Muscle of leg (tissue), 3 donors: ENCODE measurements at regions not wholly inside any gene's neighbourhood (a gene's known extent, or its start where the extent isn't known, plus 50 kb on each side); places are given as distances from the start of the nearest gene placed in this dataset.

Source experiments
- DNase-seq: peaks from one replicate; pipeline ENCODE4 v3.0.0; 2013
- H3K27ac ChIP-seq: one replicate; pipeline ENCODE4 v1.5.1; 2013; ENCODE audit warnings: mild to moderate bottlenecking, low read length, control low read depth
- H3K27me3 ChIP-seq: one replicate; pipeline ENCODE4 v1.6.1; 2013; ENCODE audit warnings: low read length; ENCODE audit not compliant: control insufficient read depth, insufficient read depth
- H3K36me3 ChIP-seq: one replicate; pipeline ENCODE4 v1.6.1; 2013; ENCODE audit warnings: low read length; ENCODE audit not compliant: control insufficient read depth, insufficient read depth
- H3K4me1 ChIP-seq: one replicate; pipeline ENCODE4 v1.6.1; 2013; ENCODE audit warnings: low read length; ENCODE audit not compliant: control insufficient read depth, insufficient read depth
- H3K4me3 ChIP-seq: one replicate; pipeline ENCODE4 v1.5.1; 2013; ENCODE audit warnings: low read length, control low read depth
- H3K9me3 ChIP-seq: replicated peaks from 2 replicates; pipeline ENCODE4 v1.6.1; 2013; ENCODE audit warnings: low read depth, low read length; ENCODE audit not compliant: control insufficient read depth
- WGBS: methylation state at CpG from one replicate; pipeline ENCODE4 v1.1.5; 2013; ENCODE audit warnings: missing lambda C conversion rate; ENCODE audit not compliant: insufficient coverage; 5-methylcytosine and 5-hydroxymethylcytosine counted together

GRCh38 chr10:30228417-30229036 is 120.6 kb downstream of the MTPAP start:
- no peak overlapping the region for H3K4me3 ChIP-seq
- no peaks in the 10 kb centered on the region for H3K27me3 ChIP-seq
- H3K36me3 ChIP-seq, result no peaks in the 10 kb centered on the region
- DNase-seq, result no peak
- H3K4me1 ChIP-seq, result peaks cover 2% of the 10 kb centered on the region
- WGBS, result 79% methylated on average over 4 of the region's 5 CpGs
- H3K9me3 ChIP-seq, result no peaks in the 10 kb centered on the region
- no peak overlapping the region for H3K27ac ChIP-seq

DNA sequence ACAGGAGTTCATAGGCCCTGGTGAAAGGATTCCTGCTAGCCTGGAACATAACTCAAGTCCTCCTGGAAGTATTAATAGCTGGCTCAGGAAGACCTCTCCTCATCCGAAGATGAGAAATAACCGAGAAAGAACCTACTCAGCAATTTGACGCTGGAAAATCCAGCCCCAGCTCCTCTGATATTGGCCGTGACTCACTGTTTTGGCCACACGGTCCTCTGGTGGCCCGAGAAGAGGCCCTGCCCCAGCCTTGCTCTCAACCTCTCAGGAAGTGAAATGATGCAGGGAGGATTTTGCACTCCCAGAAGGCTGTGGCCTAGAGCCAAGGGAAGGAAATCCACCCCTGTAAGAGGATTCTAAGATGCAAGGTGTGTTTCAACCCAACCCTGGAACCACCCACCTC is 121.6 kb downstream of the MTPAP start:
- 20% methylated on average over 1 of the region's 6 CpGs for WGBS
- peak; percentile 56 for DNase-seq
- Histone ChIP-seq H3K4me1 (peaks cover 2% of the 10 kb centered on the region), H3K9me3 (no peaks in the 10 kb centered on the region), H3K36me3 (no peaks in the 10 kb centered on the region), H3K4me3 (no peak overlapping the region), H3K27me3 (no peaks in the 10 kb centered on the region), H3K27ac (peak overlapping the region; percentile 31)

- H3K4me3 ChIP-seq, result no peak overlapping the region
- H3K27ac ChIP-seq, result peak overlapping the region; percentile 62
- no peaks in the 10 kb centered on the region for H3K36me3 ChIP-seq
- no peaks in the 10 kb centered on the region for H3K27me3 ChIP-seq
- peak; percentile 55 for DNase-seq
- 29% methylated on average over 7 of the region's 17 CpGs for WGBS
- H3K4me1 ChIP-seq, result peaks cover 17% of the 10 kb centered on the region
- no peaks in the 10 kb centered on the region for H3K9me3 ChIP-seq
Observed at GRCh38 chr10:30219971-30220751, 128.9 kb downstream of the MTPAP start.

- no peak overlapping the region for H3K27ac ChIP-seq
- peaks cover 19% of the 10 kb centered on the region for H3K4me1 ChIP-seq
- no peak overlapping the region for H3K4me3 ChIP-seq
- no peak for DNase-seq
- WGBS, result no CpG with 5 or more reads among the region's 4 CpGs
- H3K36me3 ChIP-seq, result no peaks in the 10 kb centered on the region
- no peaks in the 10 kb centered on the region for H3K27me3 ChIP-seq
- H3K9me3 ChIP-seq, result no peaks in the 10 kb centered on the region
Observed at GRCh38 chr10:30216821-30217220, 132.3 kb downstream of the MTPAP start.

DNA sequence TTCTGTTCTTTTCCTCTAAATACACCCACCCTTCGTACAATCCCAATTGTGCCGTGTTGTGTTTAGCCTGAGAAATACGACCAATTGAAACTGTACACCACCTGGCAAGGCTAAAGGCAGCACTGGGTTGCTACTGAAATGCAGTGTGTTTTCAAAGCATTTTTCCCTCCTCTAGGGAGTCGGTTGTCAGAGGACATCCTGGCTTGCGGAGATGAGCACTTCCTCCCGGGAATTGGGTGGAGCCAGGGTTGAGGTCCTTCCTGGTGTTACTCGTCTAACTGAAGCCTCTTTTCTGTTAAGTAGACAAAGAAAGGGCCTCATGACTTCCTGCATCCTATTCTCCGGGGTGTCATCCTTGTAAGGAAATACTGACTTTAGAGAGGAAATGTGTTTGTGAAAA is 133.5 kb downstream of the MTPAP start:
- Histone ChIP-seq H3K27ac (peak overlapping the region; percentile 90), H3K36me3 (no peaks in the 10 kb centered on the region), H3K4me1 (peaks cover 19% of the 10 kb centered on the region), H3K27me3 (no peaks in the 10 kb centered on the region), H3K9me3 (no peaks in the 10 kb centered on the region), H3K4me3 (peak overlapping the region; percentile 11)
- WGBS, result 10% methylated on average over 4 of the region's 8 CpGs
- DNase-seq, result peak; percentile 86

GRCh38 chr10:30215141-30215540 is 133.9 kb downstream of the MTPAP start:
- H3K27ac ChIP-seq, result peak overlapping the region; percentile 90
- H3K27me3 ChIP-seq, result no peaks in the 10 kb centered on the region
- peak; percentile 49 for DNase-seq
- H3K4me1 ChIP-seq, result peaks cover 16% of the 10 kb centered on the region
- H3K9me3 ChIP-seq, result no peaks in the 10 kb centered on the region
- 52% methylated on average over 2 of the region's 2 CpGs for WGBS
- H3K4me3 ChIP-seq, result peak overlapping the region; percentile 11
- H3K36me3 ChIP-seq, result no peaks in the 10 kb centered on the region

DNA sequence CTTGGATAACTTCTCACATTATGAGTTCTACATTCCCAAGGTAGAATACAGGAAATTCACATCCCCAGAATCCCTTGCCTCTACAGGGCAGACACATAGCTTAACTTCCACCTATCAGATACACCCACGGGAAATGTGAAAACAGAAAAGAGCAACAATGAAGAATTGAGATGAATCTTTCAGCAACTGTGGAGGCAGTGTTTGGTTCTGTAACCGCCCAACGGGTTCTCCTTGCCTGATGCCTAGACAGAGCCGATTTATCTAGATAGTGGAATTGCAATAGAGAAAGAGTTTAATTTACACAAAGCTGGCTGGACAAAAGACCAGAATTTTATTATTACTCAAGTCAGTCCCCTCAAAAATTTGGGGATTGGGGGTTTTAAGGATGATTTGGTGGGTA is 138.8 kb downstream of the MTPAP start:
- no peak for DNase-seq
- Histone ChIP-seq H3K4me1 (peaks cover 4% of the 10 kb centered on the region), H3K27ac (no peak overlapping the region), H3K4me3 (no peak overlapping the region), H3K36me3 (no peaks in the 10 kb centered on the region), H3K9me3 (no peaks in the 10 kb centered on the region), H3K27me3 (no peaks in the 10 kb centered on the region)
- 75% methylated on average over 2 of the region's 4 CpGs for WGBS

DNA sequence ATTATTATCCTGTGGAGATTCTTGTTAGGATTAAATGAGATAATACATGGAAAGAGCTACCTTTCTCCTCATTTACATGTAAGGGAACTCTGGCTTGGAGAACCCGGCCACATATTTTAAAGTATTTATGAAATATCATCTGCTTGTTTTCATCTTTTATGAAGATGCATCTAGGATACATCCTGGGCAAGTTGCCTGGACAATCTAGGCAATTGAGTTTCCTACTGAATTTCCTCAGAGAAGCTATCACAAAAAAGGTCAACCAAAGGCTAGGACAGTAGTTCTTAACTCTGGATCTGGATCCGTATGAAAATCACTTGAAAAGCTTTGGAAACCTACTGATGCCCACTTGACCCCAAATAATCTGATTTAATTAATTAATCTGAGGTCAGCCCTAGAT is 140.7 kb downstream of the MTPAP start:
- peak; percentile 70 for DNase-seq
- no peaks in the 10 kb centered on the region for H3K36me3 ChIP-seq
- WGBS, result no CpG with 5 or more reads among the region's 2 CpGs
- no peak overlapping the region for H3K27ac ChIP-seq
- H3K27me3 ChIP-seq, result no peaks in the 10 kb centered on the region
- no peaks in the 10 kb centered on the region for H3K4me1 ChIP-seq
- no peak overlapping the region for H3K4me3 ChIP-seq
- H3K9me3 ChIP-seq, result peaks cover 5% of the 10 kb centered on the region

GRCh38 chr10:30207485-30208052 is 141.5 kb downstream of the MTPAP start:
- no peak overlapping the region for H3K4me3 ChIP-seq
- no peaks in the 10 kb centered on the region for H3K27me3 ChIP-seq
- peaks cover 5% of the 10 kb centered on the region for H3K9me3 ChIP-seq
- DNase-seq, result no peak
- no peaks in the 10 kb centered on the region for H3K36me3 ChIP-seq
- H3K27ac ChIP-seq, result no peak overlapping the region
- H3K4me1 ChIP-seq, result no peaks in the 10 kb centered on the region
- WGBS, result 39% methylated on average over 3 of the region's 10 CpGs

DNA sequence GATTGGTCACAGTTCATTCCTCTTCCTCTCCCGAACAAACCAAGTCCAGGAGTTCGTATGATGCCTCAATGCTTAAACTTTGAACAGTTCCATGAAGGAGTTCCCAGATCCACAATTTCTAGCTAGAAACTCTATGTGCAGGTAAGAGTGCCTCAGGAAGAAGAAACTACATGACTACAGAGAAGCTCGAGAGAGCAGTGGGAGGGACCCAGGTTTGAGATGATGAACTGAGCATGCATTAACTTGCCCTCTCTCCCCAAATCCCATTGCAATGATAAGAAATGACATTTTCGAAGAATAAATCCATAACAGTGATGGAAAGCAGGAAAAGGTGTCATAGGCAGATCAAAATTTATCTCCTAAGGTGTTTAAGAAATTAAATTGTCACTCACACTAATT is 140.6 kb upstream of the JCAD start:
- no CpG with 5 or more reads among the region's 4 CpGs for WGBS
- H3K4me3 ChIP-seq, result no peak overlapping the region
- H3K36me3 ChIP-seq, result no peaks in the 10 kb centered on the region
- peaks cover 3% of the 10 kb centered on the region for H3K4me1 ChIP-seq
- DNase-seq, result no peak
- H3K27me3 ChIP-seq, result peaks cover 2% of the 10 kb centered on the region
- H3K9me3 ChIP-seq, result peaks cover 5% of the 10 kb centered on the region
- peak overlapping the region; percentile 16 for H3K27ac ChIP-seq
